Ishikawa (cell line): ENCODE measurements at regions not wholly inside any gene's neighbourhood (a gene's known extent, or its start where the extent isn't known, plus 50 kb on each side); places are given as distances from the start of the nearest gene placed in this dataset.

Experiments used
- CEBPB ChIP-seq: IDR thresholded peaks from 2 replicates; pipeline ENCODE4 v1.6.1; 2012
- CREB1 ChIP-seq: IDR thresholded peaks from 2 replicates; pipeline ENCODE4 v1.6.1; 2012; ENCODE audit warnings: low read depth
- EGR1 ChIP-seq: IDR thresholded peaks from 2 replicates; pipeline ENCODE4 v1.6.1; 2012
- EP300 ChIP-seq: IDR thresholded peaks from 2 replicates; pipeline ENCODE4 v1.6.1; 2012; ENCODE audit warnings: borderline replicate concordance
- FOXM1 ChIP-seq: IDR thresholded peaks from 2 replicates; pipeline ENCODE4 v1.6.1; 2012; ENCODE audit warnings: low read depth, borderline replicate concordance
- NFIC ChIP-seq: IDR thresholded peaks from 2 replicates; pipeline ENCODE4 v1.6.1; 2012
- RAD21 ChIP-seq: IDR thresholded peaks from 2 replicates; pipeline ENCODE4 v1.6.1; 2012; ENCODE audit warnings: low read depth
- REST ChIP-seq: IDR thresholded peaks from 2 replicates; pipeline ENCODE4 v1.6.1; 2012; ENCODE audit warnings: low read depth, mild to moderate bottlenecking
- TAF1 ChIP-seq: IDR thresholded peaks from 2 replicates; pipeline ENCODE4 v1.6.1; 2012; ENCODE audit warnings: low read depth, mild to moderate bottlenecking
- TCF12 ChIP-seq: IDR thresholded peaks from 2 replicates; pipeline ENCODE4 v1.6.1; 2012; ENCODE audit warnings: low read depth
- TEAD4 ChIP-seq: IDR thresholded peaks from 2 replicates; pipeline ENCODE4 v1.6.1; 2012
- USF1 ChIP-seq: IDR thresholded peaks from 2 replicates; pipeline ENCODE4 v1.6.1; 2012
- YY1 ChIP-seq: IDR thresholded peaks from 2 replicates; pipeline ENCODE4 v1.6.1; 2012; ENCODE audit warnings: low read depth
- ZBTB7A ChIP-seq: IDR thresholded peaks from 2 replicates; pipeline ENCODE4 v1.6.1; 2012; ENCODE audit warnings: low read depth
- TF ChIP-seq, protein P1 (sequence below): IDR thresholded peaks from 2 replicates; pipeline ENCODE4 v1.6.1; 2012

GRCh38 chr10:52598936-52599335, 173.6 kb downstream of the MBL2 start:
- no peak for TF ChIP-seq EGR1
- TF ChIP-seq, protein P1, sequence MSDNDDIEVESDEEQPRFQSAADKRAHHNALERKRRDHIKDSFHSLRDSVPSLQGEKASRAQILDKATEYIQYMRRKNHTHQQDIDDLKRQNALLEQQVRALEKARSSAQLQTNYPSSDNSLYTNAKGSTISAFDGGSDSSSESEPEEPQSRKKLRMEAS, result no peak
- TF ChIP-seq CEBPB, result no peak
- no peak for TF ChIP-seq REST
- TF ChIP-seq EP300, result no peak

- TF ChIP-seq ZBTB7A (no peak), FOXM1 (no peak), TAF1 (no peak), RAD21 (no peak), CREB1 (no peak), REST (no peak), TEAD4 (no peak), USF1 (no peak), EP300 (no peak), EGR1 (no peak), YY1 (no peak), TCF12 (no peak), CEBPB (no peak), NFIC (no peak)
- TF ChIP-seq, protein P1, result no peak
Measured at GRCh38 chr10:52599551-52600200, 172.9 kb downstream of the MBL2 start.

DNA sequence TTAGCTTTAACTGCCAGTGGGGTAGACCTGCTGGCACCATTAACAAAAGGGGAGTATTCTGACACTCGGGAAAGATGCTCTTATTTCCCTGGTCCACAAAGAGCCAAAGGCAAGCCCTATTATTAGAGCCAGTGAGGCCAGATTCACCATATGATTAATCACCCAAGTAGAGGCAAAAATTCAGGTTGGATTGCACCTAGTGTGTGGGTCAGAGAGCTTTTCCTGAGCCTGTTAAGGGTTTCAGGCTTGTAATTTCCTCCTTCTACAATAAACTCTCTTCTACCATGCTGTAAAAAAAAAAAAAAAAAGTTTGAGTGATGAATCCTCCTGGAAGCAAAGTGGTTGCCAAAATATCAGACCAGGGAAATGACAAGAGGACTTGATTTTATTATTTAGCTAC, 163.5 kb downstream of the MBL2 start:
- no peak for TF ChIP-seq EP300
- TF ChIP-seq NFIC, result no peak
- no peak for TF ChIP-seq REST
- no peak for TF ChIP-seq USF1
- no peak for TF ChIP-seq TCF12

GRCh38 chr10:52609626-52610240, 162.9 kb downstream of the MBL2 start:
- TF ChIP-seq YY1 (no peak), FOXM1 (no peak), EGR1 (no peak), NFIC (no peak), USF1 (no peak), RAD21 (no peak), TEAD4 (no peak), EP300 (no peak), TCF12 (no peak), CEBPB (no peak), ZBTB7A (no peak), CREB1 (no peak), TAF1 (no peak), REST (no peak)
- TF ChIP-seq, protein P1, result no peak
